Spleen (tissue), 7 donors: ENCODE measurements at regions not wholly inside any gene's neighbourhood (a gene's known extent, or its start where the extent isn't known, plus 50 kb on each side); places are given as distances from the start of the nearest gene placed in this dataset.

ENCODE experiments used
- POLR2A ChIP-seq, 3 donors: fragments of 450-650 bp; IDR thresholded peaks; one replicate each; pipeline ENCODE4 v1.5.1; 2017; ENCODE audit warnings: antibody characterized with exemption in 3 of 3, mild to moderate bottlenecking in 1 of 3
- POLR2AphosphoS5 ChIP-seq, 3 donors: sonication (generic); formaldehyde crosslinking; IDR thresholded peaks; one replicate each; pipeline ENCODE4 v1.5.1; 2017; ENCODE audit warnings: antibody characterized with exemption in 3 of 3
- TF ChIP-seq, protein P1 (sequence below), 11 experiments: fragments of 200-600 bp in 7 of 11; fragments of 450-650 bp in 4 of 11; sonication (generic) in 4 of 11; IDR thresholded peaks in 8 of 11; conservative IDR thresholded peaks in 3 of 11; 1 replicate in 7 of 11; 2 replicates in 4 of 11; pipeline versions ENCODE4 v1.4.0 to v1.8.0; 2016 to 2021; ENCODE audit warnings: antibody characterized with exemption in 11 of 11, inconsistent platforms in 4 of 11, mild to moderate bottlenecking in 1 of 11
- donor health status: DM: no; HTN: no; CAD: no; lungs with moderate emphysema.
- donor health status: DM: no; HTN: no; CAD: no.
- donor health status: DM: no; HTN: no; CAD: no.

- TF ChIP-seq, protein P1, sequence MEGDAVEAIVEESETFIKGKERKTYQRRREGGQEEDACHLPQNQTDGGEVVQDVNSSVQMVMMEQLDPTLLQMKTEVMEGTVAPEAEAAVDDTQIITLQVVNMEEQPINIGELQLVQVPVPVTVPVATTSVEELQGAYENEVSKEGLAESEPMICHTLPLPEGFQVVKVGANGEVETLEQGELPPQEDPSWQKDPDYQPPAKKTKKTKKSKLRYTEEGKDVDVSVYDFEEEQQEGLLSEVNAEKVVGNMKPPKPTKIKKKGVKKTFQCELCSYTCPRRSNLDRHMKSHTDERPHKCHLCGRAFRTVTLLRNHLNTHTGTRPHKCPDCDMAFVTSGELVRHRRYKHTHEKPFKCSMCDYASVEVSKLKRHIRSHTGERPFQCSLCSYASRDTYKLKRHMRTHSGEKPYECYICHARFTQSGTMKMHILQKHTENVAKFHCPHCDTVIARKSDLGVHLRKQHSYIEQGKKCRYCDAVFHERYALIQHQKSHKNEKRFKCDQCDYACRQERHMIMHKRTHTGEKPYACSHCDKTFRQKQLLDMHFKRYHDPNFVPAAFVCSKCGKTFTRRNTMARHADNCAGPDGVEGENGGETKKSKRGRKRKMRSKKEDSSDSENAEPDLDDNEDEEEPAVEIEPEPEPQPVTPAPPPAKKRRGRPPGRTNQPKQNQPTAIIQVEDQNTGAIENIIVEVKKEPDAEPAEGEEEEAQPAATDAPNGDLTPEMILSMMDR (IDR thresholded peaks at IDR 0.05 in 8 of 11, conservative IDR thresholded peaks at IDR 0.05 in 3 of 11), result no peak
- TF ChIP-seq POLR2AphosphoS5 (IDR thresholded peaks at IDR 0.05) (no peak), POLR2A (IDR thresholded peaks at IDR 0.05) (no peak)
Observed at GRCh38 chr2:81767187-81767912, 1462.8 kb upstream of the LRRTM1 start.
